H54 (cell line): ENCODE measurements at regions not wholly inside any gene's neighbourhood (a gene's known extent, or its start where the extent isn't known, plus 50 kb on each side); places are given as distances from the start of the nearest gene placed in this dataset.

Experiments used
- DNase-seq: peaks from one replicate; pipeline ENCODE4 v3.0.0; 2011; ENCODE audit warnings: low spot score, mixed read lengths; ENCODE audit not compliant: insufficient read length
- FAIRE-seq: peaks from 3 replicates; lab custom pipeline; 2011; peaks lifted over from hg19 to GRCh38; lab: Jason Lieb, UNC
- POLR2A ChIP-seq: IDR thresholded peaks from 2 replicates; pipeline ENCODE4 v1.6.1; 2011; ENCODE audit warnings: low read depth, mild to moderate bottlenecking, low read length

DNA sequence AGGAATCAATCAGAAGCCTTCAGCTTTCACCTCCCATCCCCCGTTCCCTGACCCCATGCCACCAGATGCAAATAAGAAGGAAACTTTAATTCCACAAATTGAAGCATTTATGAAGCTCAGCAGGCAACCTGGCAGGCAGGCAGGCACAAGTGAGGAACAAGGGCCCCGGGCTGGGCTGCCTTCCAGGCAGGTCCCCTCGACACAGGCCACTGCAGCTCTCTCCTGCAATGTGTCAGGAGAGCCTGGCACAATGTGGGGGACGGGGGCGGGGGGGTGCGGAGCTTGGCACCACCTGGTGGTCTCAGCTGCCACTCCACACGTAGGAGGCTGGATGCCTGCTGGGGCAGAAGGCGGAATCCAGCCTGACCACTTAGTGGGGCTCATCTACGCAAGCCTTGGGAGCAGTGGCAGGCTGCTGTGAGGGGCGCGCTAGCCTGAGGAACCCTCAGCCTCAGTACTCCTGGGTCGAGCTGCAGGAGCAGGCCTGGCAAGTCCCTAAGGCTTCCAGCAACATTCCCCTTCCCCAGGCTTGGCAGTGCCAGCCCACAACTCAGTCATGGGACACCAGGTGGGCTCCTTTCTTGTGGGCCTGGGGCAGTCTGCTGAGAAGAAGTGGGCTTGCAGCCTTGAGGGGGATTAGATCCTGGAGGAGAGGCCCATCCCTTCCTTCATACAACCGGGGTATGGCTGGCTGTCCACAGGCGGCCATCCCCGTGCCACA lies 50.2 kb upstream of the KCNMB1 start:
- no peak for FAIRE-seq
- TF ChIP-seq POLR2A: no peak
- no peak for DNase-seq
